Keratinocyte (primary cell): ENCODE measurements at regions not wholly inside any gene's neighbourhood (a gene's known extent, or its start where the extent isn't known, plus 50 kb on each side); places are given as distances from the start of the nearest gene placed in this dataset.
"Not testable (repeated sequence)": the region's sequence is repeated elsewhere in the genome, so short reads cannot be mapped to it uniquely, and the experiment has no call there.

Source experiments
- EZH2 ChIP-seq: IDR thresholded peaks from one replicate; pipeline ENCODE4 v1.6.1; 2012; ENCODE audit warnings: inconsistent platforms, mild to moderate bottlenecking, low read length, moderate library complexity
- TF ChIP-seq, protein P1 (sequence below), 3 experiments: IDR thresholded peaks in 1 of 3; conservative IDR thresholded peaks in 1 of 3; optimal IDR thresholded peaks in 1 of 3; 2 replicates in 2 of 3; 3 replicates in 1 of 3; pipeline versions ENCODE3 to v1.5.1; 2011; ENCODE audit warnings: low read length in 3 of 3, mild to moderate bottlenecking in 3 of 3, moderate library complexity in 2 of 3, control low read depth in 1 of 3, inconsistent platforms in 1 of 3; ENCODE audit not compliant: insufficient read depth in 2 of 3; ENCODE audit errors: extremely low read depth in 1 of 3

DNA sequence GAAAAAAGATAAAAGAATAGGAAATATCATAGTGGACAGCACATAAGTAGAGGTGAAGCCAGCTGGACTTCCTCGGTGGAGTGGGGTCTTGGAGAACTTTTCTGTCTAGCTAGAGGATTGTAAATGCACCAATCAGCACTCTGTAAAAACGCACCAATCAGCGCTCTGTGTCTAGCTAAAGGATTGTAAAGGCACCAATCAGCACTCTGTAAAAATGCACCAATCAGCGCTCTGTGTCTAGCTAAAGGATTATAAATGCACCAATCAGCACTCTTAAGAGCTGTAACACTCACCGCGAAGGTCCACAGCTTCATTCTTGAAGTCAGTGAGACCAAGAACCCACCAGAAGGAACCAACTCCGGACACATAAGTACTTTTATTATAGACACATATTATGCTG lies 91.8 kb upstream of the IKBKE start:
- TF ChIP-seq EZH2, result not testable (repeated sequence)
- TF ChIP-seq, protein P1, sequence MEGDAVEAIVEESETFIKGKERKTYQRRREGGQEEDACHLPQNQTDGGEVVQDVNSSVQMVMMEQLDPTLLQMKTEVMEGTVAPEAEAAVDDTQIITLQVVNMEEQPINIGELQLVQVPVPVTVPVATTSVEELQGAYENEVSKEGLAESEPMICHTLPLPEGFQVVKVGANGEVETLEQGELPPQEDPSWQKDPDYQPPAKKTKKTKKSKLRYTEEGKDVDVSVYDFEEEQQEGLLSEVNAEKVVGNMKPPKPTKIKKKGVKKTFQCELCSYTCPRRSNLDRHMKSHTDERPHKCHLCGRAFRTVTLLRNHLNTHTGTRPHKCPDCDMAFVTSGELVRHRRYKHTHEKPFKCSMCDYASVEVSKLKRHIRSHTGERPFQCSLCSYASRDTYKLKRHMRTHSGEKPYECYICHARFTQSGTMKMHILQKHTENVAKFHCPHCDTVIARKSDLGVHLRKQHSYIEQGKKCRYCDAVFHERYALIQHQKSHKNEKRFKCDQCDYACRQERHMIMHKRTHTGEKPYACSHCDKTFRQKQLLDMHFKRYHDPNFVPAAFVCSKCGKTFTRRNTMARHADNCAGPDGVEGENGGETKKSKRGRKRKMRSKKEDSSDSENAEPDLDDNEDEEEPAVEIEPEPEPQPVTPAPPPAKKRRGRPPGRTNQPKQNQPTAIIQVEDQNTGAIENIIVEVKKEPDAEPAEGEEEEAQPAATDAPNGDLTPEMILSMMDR (optimal IDR thresholded peaks at IDR 0.05 in 1 of 3, IDR thresholded peaks at IDR 0.05 in 1 of 3, conservative IDR thresholded peaks at IDR 0.05 in 1 of 3; ENCODE audit: extremely low read depth in 1 of 3, insufficient read depth in 2 of 3, low read length in 3 of 3), result not testable (repeated sequence)
